Activated T-helper 1 cell treated with anti-CD3 and anti-CD28 coated beads, Interleukin-12 subunit alpha, Interleukin-12 subunit beta, Interleukin-2, Interleukin-4 antibody, amounts not matched to agents 30 ng/mL and 10 ng/mL and 1 ng/mL, durations not matched to agents 14 hours and 24 hours and 36 hours (primary cell): ENCODE measurements at regions not wholly inside any gene's neighbourhood (a gene's known extent, or its start where the extent isn't known, plus 50 kb on each side); places are given as distances from the start of the nearest gene placed in this dataset.
"Not testable (repeated sequence)": the region's sequence is repeated elsewhere in the genome, so short reads cannot be mapped to it uniquely, and the experiment has no call there.

Experiments
- DNase-seq: peaks from one replicate; pipeline ENCODE4 v3.0.0; 2021; ENCODE audit warnings: low spot score
- H3K27ac Mint-ChIP-seq: one replicate; pipeline ENCODE4 v1.8.0; 2021; ENCODE audit warnings: mild to moderate bottlenecking, mixed read lengths
- H3K27me3 Mint-ChIP-seq: one replicate; pipeline ENCODE4 v1.8.0; 2022; ENCODE audit warnings: mild to moderate bottlenecking, moderate library complexity, mixed read lengths; ENCODE audit not compliant: insufficient read depth
- H3K36me3 Mint-ChIP-seq: one replicate; pipeline ENCODE4 v1.8.0; 2021; ENCODE audit warnings: low read depth, mixed read lengths
- H3K4me1 Mint-ChIP-seq: one replicate; pipeline ENCODE4 v1.8.0; 2021; ENCODE audit warnings: low read depth, mixed read lengths
- H3K4me3 Mint-ChIP-seq: one replicate; pipeline ENCODE4 v1.8.0; 2021; ENCODE audit warnings: mild to moderate bottlenecking, moderate library complexity, mixed read lengths
- H3K9me3 Mint-ChIP-seq: one replicate; pipeline ENCODE4 v1.8.0; 2021; ENCODE audit warnings: mixed read lengths
- intact Hi-C: fragments of 100-400 bp; cut with micrococcal nuclease; formaldehyde crosslinking; loops from one replicate; pipeline ENCODE4 v1.15.1; 2024

GRCh38 chr10:2366264-2366931 lies 629.1 kb upstream of the ADARB2 start:
- H3K27ac Mint-ChIP-seq = no peak overlapping the region
- H3K36me3 Mint-ChIP-seq = no peaks in the 10 kb centered on the region
- intact Hi-C loops = no loop called here
- DNase-seq = no peak
- peaks cover 12% of the 10 kb centered on the region for H3K9me3 Mint-ChIP-seq
- no peak overlapping the region for H3K4me3 Mint-ChIP-seq
- H3K27me3 Mint-ChIP-seq = peaks cover 2% of the 10 kb centered on the region
- H3K4me1 Mint-ChIP-seq = no peaks in the 10 kb centered on the region

- Mint-ChIP-seq H3K27me3 (peaks cover 2% of the 10 kb centered on the region), H3K36me3 (no peaks in the 10 kb centered on the region), H3K9me3 (no peaks in the 10 kb centered on the region), H3K4me3 (no peak overlapping the region), H3K4me1 (no peaks in the 10 kb centered on the region), H3K27ac (no peak overlapping the region)
- no peak for DNase-seq
- intact Hi-C loops = no loop called here
Measured at GRCh38 chr10:2362331-2362730, 625.0 kb upstream of the ADARB2 start.

- no peak overlapping the region for H3K4me3 Mint-ChIP-seq
- intact Hi-C loops = no loop called here
- H3K9me3 Mint-ChIP-seq = no peaks in the 10 kb centered on the region
- H3K36me3 Mint-ChIP-seq = no peaks in the 10 kb centered on the region
- peaks cover 2% of the 10 kb centered on the region for H3K27me3 Mint-ChIP-seq
- H3K27ac Mint-ChIP-seq = no peak overlapping the region
- DNase-seq = no peak
- no peaks in the 10 kb centered on the region for H3K4me1 Mint-ChIP-seq
Measured at GRCh38 chr10:2358586-2358985, 621.3 kb upstream of the ADARB2 start.

- H3K4me1 Mint-ChIP-seq = no peaks in the 10 kb centered on the region
- H3K36me3 Mint-ChIP-seq = no peaks in the 10 kb centered on the region
- H3K9me3 Mint-ChIP-seq = no peaks in the 10 kb centered on the region
- no peak overlapping the region for H3K4me3 Mint-ChIP-seq
- intact Hi-C loops = no loop called here
- no peak for DNase-seq
- H3K27ac Mint-ChIP-seq = no peak overlapping the region
- H3K27me3 Mint-ChIP-seq = no peaks in the 10 kb centered on the region
Measured at GRCh38 chr10:2356670-2357069, 619.3 kb upstream of the ADARB2 start.

GRCh38 chr10:2351566-2351965 lies 614.2 kb upstream of the ADARB2 start:
- DNase-seq = no peak
- Mint-ChIP-seq H3K4me1 (no peaks in the 10 kb centered on the region), H3K9me3 (no peaks in the 10 kb centered on the region), H3K27me3 (no peaks in the 10 kb centered on the region), H3K27ac (no peak overlapping the region), H3K4me3 (no peak overlapping the region), H3K36me3 (no peaks in the 10 kb centered on the region)
- intact Hi-C loops = no loop called here

- Mint-ChIP-seq H3K36me3 (no peaks in the 10 kb centered on the region), H3K27me3 (no peaks in the 10 kb centered on the region), H3K4me3 (no peak overlapping the region), H3K27ac (no peak overlapping the region), H3K9me3 (no peaks in the 10 kb centered on the region), H3K4me1 (no peaks in the 10 kb centered on the region)
- intact Hi-C loops = no loop called here
- no peak for DNase-seq
Measured at GRCh38 chr10:2342206-2342605, 604.9 kb upstream of the ADARB2 start.

- Mint-ChIP-seq H3K27ac (no peak overlapping the region), H3K36me3 (no peaks in the 10 kb centered on the region), H3K4me3 (no peak overlapping the region), H3K4me1 (no peaks in the 10 kb centered on the region), H3K27me3 (no peaks in the 10 kb centered on the region), H3K9me3 (no peaks in the 10 kb centered on the region)
- no peak for DNase-seq
- intact Hi-C loops = no loop called here
Measured at GRCh38 chr10:2340831-2341647, 603.7 kb upstream of the ADARB2 start.

GRCh38 chr10:2335626-2336025 lies 598.3 kb upstream of the ADARB2 start:
- Mint-ChIP-seq H3K4me1 (no peaks in the 10 kb centered on the region), H3K27me3 (no peaks in the 10 kb centered on the region), H3K36me3 (no peaks in the 10 kb centered on the region)

GRCh38 chr10:2334575-2334974 lies 597.2 kb upstream of the ADARB2 start:
- H3K4me1 Mint-ChIP-seq = no peaks in the 10 kb centered on the region
- no peak overlapping the region for H3K27ac Mint-ChIP-seq
- intact Hi-C loops = no loop called here
- DNase-seq = no peak
- H3K9me3 Mint-ChIP-seq = no peaks in the 10 kb centered on the region
- no peak overlapping the region for H3K4me3 Mint-ChIP-seq
- H3K36me3 Mint-ChIP-seq = no peaks in the 10 kb centered on the region
- no peaks in the 10 kb centered on the region for H3K27me3 Mint-ChIP-seq

More at GRCh38 chr10:2335626-2336025, 598.3 kb upstream of the ADARB2 start:
- no peak overlapping the region for H3K4me3 Mint-ChIP-seq
- H3K9me3 Mint-ChIP-seq = no peaks in the 10 kb centered on the region
- DNase-seq = no peak
- intact Hi-C loops = no loop called here
- no peak overlapping the region for H3K27ac Mint-ChIP-seq

GRCh38 chr10:2329082-2329481 lies 591.8 kb upstream of the ADARB2 start:
- no peak overlapping the region for H3K27ac Mint-ChIP-seq
- intact Hi-C loops = no loop called here
- no peaks in the 10 kb centered on the region for H3K9me3 Mint-ChIP-seq
- no peaks in the 10 kb centered on the region for H3K27me3 Mint-ChIP-seq
- DNase-seq = no peak
- H3K4me1 Mint-ChIP-seq = no peaks in the 10 kb centered on the region
- H3K36me3 Mint-ChIP-seq = no peaks in the 10 kb centered on the region
- no peak overlapping the region for H3K4me3 Mint-ChIP-seq

- no peak overlapping the region for H3K27ac Mint-ChIP-seq
- no peaks in the 10 kb centered on the region for H3K9me3 Mint-ChIP-seq
- no peak for DNase-seq
- no peaks in the 10 kb centered on the region for H3K4me1 Mint-ChIP-seq
- no peak overlapping the region for H3K4me3 Mint-ChIP-seq
- H3K27me3 Mint-ChIP-seq = no peaks in the 10 kb centered on the region
- intact Hi-C loops = no loop called here
- no peaks in the 10 kb centered on the region for H3K36me3 Mint-ChIP-seq
Measured at GRCh38 chr10:2326411-2326810, 589.1 kb upstream of the ADARB2 start.

- DNase-seq, H3K36me3 Mint-ChIP-seq, intact Hi-C loops, H3K27me3 Mint-ChIP-seq, H3K27ac Mint-ChIP-seq, H3K9me3 Mint-ChIP-seq, H3K4me3 Mint-ChIP-seq, H3K4me1 Mint-ChIP-seq: not testable (repeated sequence)
Measured at GRCh38 chr10:2315045-2315485, 577.7 kb upstream of the ADARB2 start.

- Mint-ChIP-seq H3K36me3 (no peaks in the 10 kb centered on the region), H3K4me3 (no peak overlapping the region), H3K4me1 (no peaks in the 10 kb centered on the region), H3K9me3 (no peaks in the 10 kb centered on the region), H3K27ac (no peak overlapping the region), H3K27me3 (no peaks in the 10 kb centered on the region)
- no peak for DNase-seq
- intact Hi-C loops = no loop called here
Measured at GRCh38 chr10:2306081-2306480, 568.8 kb upstream of the ADARB2 start.
